ENCODE measurements at regions not wholly inside any gene's neighbourhood (a gene's known extent, or its start where the extent isn't known, plus 50 kb on each side); places are given as distances from the start of the nearest gene placed in this dataset.
A peak's percentile ranks its signal among the peaks of the same experiment; 100 is the strongest.

DNA sequence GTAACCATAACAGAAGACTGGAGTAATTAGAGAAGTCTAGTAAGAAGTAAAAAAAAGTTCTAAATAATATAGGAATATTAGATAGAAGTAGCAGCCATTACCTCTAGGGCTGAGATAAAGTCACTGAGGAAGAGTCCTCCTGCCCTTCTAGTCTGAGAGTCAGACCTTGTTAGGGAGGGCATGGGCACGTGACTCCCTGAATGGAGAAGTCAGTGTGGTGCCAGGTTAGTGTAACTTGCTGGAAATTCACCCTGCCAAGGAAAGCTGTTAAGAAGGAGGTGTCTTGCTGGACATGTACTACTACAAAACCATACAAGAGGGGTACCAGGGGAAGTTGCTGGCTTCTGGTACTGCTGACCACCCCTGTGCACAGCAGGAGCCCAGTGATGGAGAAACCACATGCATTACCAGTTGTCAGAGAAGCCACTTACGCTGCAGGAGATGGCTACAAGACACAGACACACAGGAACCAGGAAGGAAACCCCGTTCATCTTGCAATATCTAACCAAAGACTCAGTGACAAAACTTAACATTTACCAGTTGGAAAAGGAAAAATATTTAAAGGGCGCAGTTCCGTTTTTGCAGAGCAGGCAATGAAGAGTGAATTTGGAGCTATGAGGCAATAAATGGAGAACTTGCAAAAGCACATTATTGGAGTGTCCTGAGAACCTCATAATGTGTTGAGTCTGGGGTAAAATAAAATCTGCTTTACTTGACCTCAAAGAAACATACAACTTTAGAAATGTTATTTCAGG is 77.2 kb upstream of the TLK1 start:
- no peak for TF ChIP-seq ZNF274 (IDR thresholded peaks at IDR 0.05; ENCODE audit: low read depth, low read length)
- no peak overlapping the region for H3K4me3 ChIP-seq (ENCODE audit: low read length)

DNA sequence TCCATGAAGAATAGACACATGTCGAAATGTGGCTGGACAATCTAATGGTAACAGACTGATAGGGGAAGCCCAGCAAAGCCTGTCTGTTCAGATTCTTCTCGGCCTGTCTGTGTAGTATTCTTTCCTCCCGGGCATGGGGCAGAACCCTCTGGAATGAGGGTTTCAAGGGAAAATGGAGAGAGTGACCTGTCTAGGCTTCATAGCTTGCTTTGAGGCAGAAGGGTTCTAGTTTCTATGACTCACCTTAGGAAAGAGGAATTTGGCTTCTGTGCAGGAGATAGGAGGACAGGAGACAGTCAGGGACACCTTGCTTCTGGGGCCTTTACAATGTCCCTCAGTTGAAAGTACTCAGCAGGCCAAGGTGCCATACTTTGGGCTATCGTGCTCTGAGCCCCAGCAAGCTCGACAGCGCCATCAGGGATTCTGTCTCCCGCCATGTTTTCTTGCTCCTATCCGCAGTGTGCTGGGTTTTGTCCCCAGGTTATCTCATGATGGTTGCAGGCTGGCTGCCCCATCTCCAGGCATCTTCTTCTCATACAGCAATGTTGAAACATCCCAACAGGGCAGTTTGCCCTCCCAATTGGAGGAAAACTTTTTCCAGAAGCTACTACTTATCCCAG is 74.7 kb upstream of the TLK1 start:
- TF ChIP-seq ZNF274 (IDR thresholded peaks at IDR 0.05; ENCODE audit: low read depth, low read length): no peak
- H3K4me3 ChIP-seq (ENCODE audit: low read length): no peak overlapping the region

DNA sequence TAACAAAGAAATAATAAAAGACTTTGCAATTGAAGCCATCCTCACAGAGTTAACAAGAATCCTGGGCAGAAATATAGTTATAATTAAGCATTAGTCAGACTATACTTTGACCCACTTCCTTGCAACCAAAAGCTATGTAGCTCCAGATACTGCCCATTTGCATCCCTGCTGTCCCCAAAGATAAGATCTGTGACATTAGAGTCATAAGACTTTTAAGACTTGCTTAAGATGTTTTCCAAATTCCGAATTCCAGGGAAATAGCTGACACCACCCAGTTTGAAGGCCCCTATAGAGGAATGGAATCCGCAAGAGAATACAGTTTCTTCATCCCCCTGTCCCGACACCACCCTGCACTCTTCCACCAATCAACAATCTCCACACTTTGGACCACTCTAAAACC is 69.5 kb upstream of the TLK1 start:
- no peak overlapping the region for H3K4me3 ChIP-seq (ENCODE audit: low read length)
- no peak for TF ChIP-seq ZNF274 (IDR thresholded peaks at IDR 0.05; ENCODE audit: low read depth, low read length)

DNA sequence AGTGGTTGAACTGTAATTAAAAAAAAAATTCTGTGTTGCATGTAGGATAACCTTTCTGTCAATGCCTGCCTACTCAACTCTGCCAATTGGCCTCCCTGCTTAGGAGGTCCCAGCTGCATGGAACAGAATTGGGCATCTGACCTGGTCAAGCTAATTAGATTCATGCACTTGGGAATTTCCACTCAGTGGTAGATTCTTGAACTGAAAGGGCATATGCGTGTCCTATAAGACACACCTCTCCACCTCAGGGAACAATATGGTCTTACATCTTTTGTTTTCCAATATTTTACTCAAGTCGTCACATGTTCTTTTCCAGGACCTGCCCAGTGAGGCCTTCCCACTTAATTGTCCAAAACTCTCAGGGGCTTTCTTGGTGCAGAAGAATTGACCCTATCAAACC is 68.1 kb upstream of the TLK1 start:
- TF ChIP-seq ZNF274 (IDR thresholded peaks at IDR 0.05; ENCODE audit: low read depth, low read length): no peak
- H3K4me3 ChIP-seq (ENCODE audit: low read length): no peak overlapping the region

DNA sequence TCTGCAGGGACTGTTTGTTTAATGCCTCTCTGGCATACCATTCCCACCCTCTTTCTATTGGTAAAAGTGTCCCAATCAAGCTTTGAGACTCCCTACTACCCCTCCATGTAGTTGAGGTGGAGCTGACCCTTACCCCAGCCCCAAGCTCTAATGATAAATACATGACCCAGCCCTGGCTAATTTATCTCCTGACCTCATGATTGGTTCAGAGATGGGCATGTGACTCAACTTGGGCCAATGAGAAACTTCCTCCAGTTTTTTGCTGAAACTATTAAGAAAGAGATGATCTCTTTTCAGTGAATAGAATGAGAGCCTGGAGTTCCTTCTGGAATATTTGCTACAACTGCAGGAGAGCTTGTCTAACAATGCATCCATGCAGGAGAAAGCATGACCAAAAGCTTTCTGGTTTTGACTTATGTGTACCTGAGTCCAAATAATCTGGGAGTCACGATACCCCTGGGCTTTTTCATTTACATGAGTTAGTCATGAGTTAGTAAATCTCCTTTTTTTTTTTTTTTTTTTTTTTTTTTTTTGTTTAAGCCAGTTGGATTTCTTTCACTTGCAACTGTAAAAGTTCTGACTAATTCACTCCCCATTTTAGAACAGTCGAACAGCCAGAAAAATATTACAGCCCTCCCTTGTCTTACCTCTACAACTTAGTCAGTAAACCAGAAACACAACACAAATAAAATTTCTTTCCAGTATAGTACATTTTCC is 66.5 kb upstream of the TLK1 start:
- TF ChIP-seq ZNF274 (IDR thresholded peaks at IDR 0.05; ENCODE audit: low read depth, low read length): no peak

DNA sequence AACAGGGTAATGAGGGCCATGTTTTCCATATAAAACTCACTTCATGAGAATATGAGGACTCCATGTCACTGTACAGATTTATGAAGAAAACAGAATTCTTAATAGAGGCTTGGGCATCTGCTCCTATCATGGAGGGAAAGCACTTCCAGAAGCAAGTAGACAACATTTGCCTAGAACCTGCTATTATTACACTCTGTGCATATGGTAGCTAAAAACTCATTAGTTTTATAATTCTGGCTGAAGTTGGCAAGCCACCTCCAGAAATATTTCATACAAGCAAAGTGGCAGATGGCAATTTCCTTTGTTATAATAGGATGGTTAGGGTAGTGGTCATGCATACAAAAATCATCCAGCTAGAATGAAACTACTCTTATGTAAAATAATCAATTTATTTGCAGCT is 65.8 kb upstream of the TLK1 start:
- H3K4me3 ChIP-seq (ENCODE audit: low read length): no peak overlapping the region
- no peak for TF ChIP-seq ZNF274 (IDR thresholded peaks at IDR 0.05; ENCODE audit: low read depth, low read length)

More for the DNA sequence above, 66.5 kb upstream of the TLK1 start:
- no peak overlapping the region for H3K4me3 ChIP-seq (ENCODE audit: low read length)

DNA sequence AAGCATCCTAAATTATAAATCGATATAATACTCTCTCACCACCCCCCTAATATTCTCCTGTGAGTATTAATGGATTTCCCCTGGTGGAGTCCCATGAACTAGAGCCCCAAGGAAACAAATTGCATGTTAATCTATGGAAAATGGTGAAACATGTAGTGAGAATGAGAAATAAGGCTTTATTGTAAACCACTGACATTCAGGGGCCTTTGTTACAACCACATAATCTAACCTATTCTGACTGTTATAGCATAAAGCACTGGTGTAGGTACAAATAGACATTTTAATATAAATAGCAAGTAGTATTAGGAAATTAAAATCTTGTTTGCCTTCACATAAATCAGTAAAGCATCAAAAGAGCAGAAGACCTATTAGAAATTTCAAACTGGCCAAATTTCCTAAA is 65.3 kb upstream of the TLK1 start:
- no peak for TF ChIP-seq ZNF274 (IDR thresholded peaks at IDR 0.05; ENCODE audit: low read depth, low read length)
- H3K4me3 ChIP-seq (ENCODE audit: low read length): no peak overlapping the region

DNA sequence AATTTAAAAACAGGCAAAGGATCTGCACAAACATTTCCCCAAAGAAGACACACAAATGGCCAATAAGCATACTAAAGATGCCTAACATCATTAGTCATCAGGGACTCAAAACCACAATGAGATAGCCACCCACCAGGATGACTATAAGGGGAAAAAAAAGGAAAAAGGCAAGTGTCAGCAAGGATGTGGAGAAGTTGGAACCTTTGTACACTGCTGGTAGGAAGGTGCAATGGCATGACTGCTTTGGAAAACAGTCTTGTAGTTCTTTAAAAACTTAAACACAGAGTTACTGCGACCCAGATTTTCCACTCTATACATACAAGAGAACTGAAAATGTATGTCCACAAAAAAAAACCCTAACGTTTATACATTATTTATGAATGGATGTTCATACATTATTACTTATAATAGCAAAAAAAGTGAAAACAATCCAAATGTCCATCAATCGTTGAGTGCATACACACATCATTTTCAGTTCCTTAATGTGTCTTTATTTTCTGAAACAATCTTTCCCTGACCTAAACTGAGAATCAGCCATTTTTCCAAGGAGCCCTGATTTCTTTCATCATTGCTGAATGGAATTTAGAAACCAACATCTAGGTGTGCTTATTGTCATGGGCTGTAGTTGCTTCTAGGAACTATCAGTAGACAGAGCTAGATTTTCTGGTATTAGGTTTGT is 64.7 kb upstream of the TLK1 start:
- no peak overlapping the region for H3K4me3 ChIP-seq (ENCODE audit: low read length)
- TF ChIP-seq ZNF274 (IDR thresholded peaks at IDR 0.05; ENCODE audit: low read depth, low read length): no peak

DNA sequence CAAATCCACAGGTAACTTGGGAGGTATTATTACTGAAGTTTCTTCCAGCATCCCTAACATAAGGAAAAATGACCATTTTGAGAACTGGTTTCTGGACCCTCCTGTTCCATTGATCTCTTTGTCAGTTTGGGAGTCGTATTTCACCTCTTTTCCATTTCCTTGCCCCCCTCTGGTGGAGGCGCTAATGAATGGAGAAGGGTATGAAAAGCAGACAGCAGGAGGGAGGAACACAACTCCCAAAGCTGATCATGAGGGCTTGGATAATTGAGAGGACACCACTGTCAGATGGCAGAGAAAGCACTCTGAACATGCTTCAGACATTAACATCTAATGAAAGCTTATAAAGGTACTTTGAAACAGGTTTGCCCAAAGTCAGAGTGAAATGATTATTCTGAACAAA is 56.6 kb upstream of the TLK1 start:
- no peak for TF ChIP-seq ZNF274 (IDR thresholded peaks at IDR 0.05; ENCODE audit: low read depth, low read length)
- H3K4me3 ChIP-seq (ENCODE audit: low read length): no peak overlapping the region

DNA sequence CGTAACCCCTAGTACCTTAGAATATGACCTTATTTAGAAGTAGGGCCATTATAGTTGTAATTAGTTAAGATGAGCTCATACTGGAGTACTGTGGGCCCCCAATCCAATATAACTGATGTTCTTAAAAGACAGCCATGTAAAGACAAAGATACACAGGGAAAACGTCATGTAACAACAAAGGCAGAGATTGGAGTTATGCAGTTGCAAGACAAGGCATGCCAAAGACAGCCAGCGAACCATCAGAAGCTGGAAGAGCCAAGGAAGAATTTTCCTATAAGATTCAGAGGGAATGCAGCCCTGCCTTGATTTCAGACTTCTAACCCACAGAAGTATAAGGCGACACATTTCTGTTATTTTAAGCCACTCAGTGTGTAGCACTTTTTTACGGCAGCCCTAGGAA is 55.9 kb upstream of the TLK1 start:
- H3K4me3 ChIP-seq (ENCODE audit: low read length): no peak overlapping the region
- no peak for TF ChIP-seq ZNF274 (IDR thresholded peaks at IDR 0.05; ENCODE audit: low read depth, low read length)

DNA sequence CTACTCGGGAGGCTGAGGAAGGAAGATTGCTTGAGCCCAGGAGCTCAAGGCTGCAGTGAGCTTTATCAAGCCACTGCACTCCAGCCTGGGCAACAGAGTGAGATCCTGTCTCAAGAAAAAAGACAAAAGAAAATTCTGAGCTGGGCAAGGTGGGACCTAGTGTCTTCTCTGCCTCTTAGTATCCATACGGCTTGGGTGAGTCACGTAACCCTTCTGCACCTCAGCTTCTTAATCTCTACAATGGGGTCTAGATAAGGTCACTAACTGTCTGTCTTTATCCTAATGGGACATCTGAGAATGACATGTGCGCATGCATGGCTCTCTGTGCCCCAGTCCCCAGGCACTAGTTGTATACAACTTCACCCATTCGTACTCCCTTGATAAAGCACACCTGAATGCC is 53.4 kb upstream of the TLK1 start:
- H3K4me3 ChIP-seq (ENCODE audit: low read length): no peak overlapping the region
- TF ChIP-seq ZNF274 (IDR thresholded peaks at IDR 0.05; ENCODE audit: low read depth, low read length): no peak

DNA sequence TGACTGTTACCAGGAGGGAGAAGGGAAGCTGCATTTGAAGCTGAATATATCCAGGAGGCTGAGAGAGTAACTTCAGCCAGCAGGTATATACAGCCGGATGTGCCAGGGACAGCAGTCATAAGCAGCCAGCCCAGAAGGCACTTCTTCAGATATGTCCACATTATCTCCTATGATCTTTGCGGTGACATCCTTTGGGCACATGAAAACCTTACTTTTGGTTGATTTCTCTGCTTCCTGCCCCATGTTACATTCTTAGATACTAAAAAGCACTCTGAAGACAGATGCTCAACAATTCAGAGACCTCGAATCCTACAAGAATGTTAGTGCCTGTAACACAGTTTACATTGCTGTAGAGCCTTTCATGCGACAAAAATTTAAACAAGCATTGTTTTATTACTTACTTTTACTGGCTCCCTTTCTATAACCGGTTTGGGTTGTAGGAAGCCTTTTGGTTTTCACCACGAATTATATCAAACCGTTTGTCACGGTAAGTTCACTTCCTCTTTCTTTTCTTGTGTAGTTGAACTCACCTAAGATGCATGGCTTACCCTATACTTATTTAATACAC is 50.3 kb upstream of the TLK1 start:
- H3K4me3 ChIP-seq (ENCODE audit: low read length): peak overlapping the region; percentile 47; the same call in 1 of the 2 replicates
- no peak for TF ChIP-seq ZNF274 (IDR thresholded peaks at IDR 0.05; ENCODE audit: low read depth, low read length)
